ENCODE measurements at regions not wholly inside any gene's neighbourhood (a gene's known extent, or its start where the extent isn't known, plus 50 kb on each side); places are given as distances from the start of the nearest gene placed in this dataset.

DNA sequence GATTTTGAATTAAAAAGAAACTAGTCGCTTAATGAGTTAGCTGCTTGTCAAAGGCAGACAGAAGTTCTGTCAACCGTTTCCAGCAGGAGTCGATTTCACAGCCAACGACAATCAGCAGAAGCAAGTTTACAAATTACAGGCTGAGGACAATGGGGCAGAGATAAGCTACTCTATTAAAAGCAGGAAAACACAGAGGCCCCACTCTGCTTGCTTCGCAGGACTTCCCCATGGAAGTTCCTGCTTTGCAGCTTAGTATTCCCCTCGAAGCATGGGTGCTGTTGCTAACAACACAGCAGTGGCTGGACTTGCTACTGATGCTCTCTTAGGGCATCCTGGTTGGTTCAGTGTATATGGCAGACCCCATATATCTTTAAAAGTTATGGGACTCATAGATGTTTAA is 50.8 kb upstream of the KLF6 start:
- no peak for DNase-seq (ENCODE audit: low read depth)
- TF ChIP-seq, protein P1, sequence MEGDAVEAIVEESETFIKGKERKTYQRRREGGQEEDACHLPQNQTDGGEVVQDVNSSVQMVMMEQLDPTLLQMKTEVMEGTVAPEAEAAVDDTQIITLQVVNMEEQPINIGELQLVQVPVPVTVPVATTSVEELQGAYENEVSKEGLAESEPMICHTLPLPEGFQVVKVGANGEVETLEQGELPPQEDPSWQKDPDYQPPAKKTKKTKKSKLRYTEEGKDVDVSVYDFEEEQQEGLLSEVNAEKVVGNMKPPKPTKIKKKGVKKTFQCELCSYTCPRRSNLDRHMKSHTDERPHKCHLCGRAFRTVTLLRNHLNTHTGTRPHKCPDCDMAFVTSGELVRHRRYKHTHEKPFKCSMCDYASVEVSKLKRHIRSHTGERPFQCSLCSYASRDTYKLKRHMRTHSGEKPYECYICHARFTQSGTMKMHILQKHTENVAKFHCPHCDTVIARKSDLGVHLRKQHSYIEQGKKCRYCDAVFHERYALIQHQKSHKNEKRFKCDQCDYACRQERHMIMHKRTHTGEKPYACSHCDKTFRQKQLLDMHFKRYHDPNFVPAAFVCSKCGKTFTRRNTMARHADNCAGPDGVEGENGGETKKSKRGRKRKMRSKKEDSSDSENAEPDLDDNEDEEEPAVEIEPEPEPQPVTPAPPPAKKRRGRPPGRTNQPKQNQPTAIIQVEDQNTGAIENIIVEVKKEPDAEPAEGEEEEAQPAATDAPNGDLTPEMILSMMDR (conservative IDR thresholded peaks at IDR 0.05; ENCODE audit: low read depth, low read length) = no peak

DNA sequence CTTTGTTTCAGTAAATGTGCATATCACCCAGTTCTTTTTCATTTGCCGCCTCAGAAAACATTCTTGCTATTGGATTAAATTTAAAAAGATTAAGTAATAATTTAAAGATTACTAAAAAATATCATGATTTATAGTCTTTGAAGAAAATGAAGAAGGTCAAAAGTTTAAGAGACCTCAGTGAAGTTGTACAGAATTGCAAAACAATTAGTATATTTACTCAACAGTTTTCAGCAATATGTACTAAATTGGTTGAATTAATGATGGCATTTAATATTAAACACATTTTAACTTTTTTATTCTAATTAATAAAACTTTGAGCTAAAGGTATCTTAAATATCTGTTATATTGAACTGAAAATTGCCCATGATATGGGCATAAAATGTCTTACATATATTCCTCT is 49.9 kb upstream of the KLF6 start:
- H3K4me3 ChIP-seq (ENCODE audit: low read depth, low read length) = no peak overlapping the region
- no peak for DNase-seq (ENCODE audit: low read depth)
- TF ChIP-seq, protein P1 (conservative IDR thresholded peaks at IDR 0.05; ENCODE audit: low read depth, low read length) = no peak

More for the DNA sequence above, 50.8 kb upstream of the KLF6 start:
- no peak overlapping the region for H3K4me3 ChIP-seq (ENCODE audit: low read depth, low read length)
